GM19023 (cell line): ENCODE measurements at regions not wholly inside any gene's neighbourhood (a gene's known extent, or its start where the extent isn't known, plus 50 kb on each side); places are given as distances from the start of the nearest gene placed in this dataset.
A peak's percentile ranks its signal among the peaks of the same experiment; 100 is the strongest.

Experiments
- ATAC-seq: cut with Tn5 transposase; IDR thresholded peaks from one replicate; pipeline ENCODE4 v1.9.1; 2021; ENCODE audit warnings: mild to moderate bottlenecking, moderate library complexity; ENCODE audit not compliant: unreplicated experiment

- no peak for ATAC-seq
Observed at GRCh38 chr9:79001012-79001411, 570.8 kb upstream of the TLE4 start.

GRCh38 chr9:79003514-79003913 is 568.3 kb upstream of the TLE4 start:
- no peak for ATAC-seq

- ATAC-seq: no peak
Observed at GRCh38 chr9:79004032-79004431, 567.7 kb upstream of the TLE4 start.

GRCh38 chr9:79006546-79006945 is 565.2 kb upstream of the TLE4 start:
- ATAC-seq: no peak

- peak; percentile 85 for ATAC-seq
Observed at GRCh38 chr9:79007701-79008483, 563.9 kb upstream of the TLE4 start.

- ATAC-seq: no peak
Observed at GRCh38 chr9:79008916-79009315, 562.8 kb upstream of the TLE4 start.

- ATAC-seq: no peak
Observed at GRCh38 chr9:79011461-79011860, 560.3 kb upstream of the TLE4 start.

- ATAC-seq: no peak
Observed at GRCh38 chr9:79012561-79012960, 559.2 kb upstream of the TLE4 start.

- no peak for ATAC-seq
Observed at GRCh38 chr9:79013715-79014610, 557.8 kb upstream of the TLE4 start.

- no peak for ATAC-seq
Observed at GRCh38 chr9:79014929-79015699, 556.7 kb upstream of the TLE4 start.

GRCh38 chr9:79015951-79016350 is 555.8 kb upstream of the TLE4 start:
- no peak for ATAC-seq

GRCh38 chr9:79020276-79020675 is 551.5 kb upstream of the TLE4 start:
- no peak for ATAC-seq

GRCh38 chr9:79021084-79021483 is 550.7 kb upstream of the TLE4 start:
- ATAC-seq: no peak

GRCh38 chr9:79023134-79023580 is 548.6 kb upstream of the TLE4 start:
- ATAC-seq: no peak

GRCh38 chr9:79026316-79026715 is 545.4 kb upstream of the TLE4 start:
- ATAC-seq: peak; percentile 71

GRCh38 chr9:79028101-79028500 is 543.7 kb upstream of the TLE4 start:
- no peak for ATAC-seq

GRCh38 chr9:79034583-79034982 is 537.2 kb upstream of the TLE4 start:
- no peak for ATAC-seq

GRCh38 chr9:79037338-79037737 is 534.4 kb upstream of the TLE4 start:
- no peak for ATAC-seq

GRCh38 chr9:79040671-79041070 is 531.1 kb upstream of the TLE4 start:
- ATAC-seq: no peak

GRCh38 chr9:79041266-79041665 is 530.5 kb upstream of the TLE4 start:
- no peak for ATAC-seq

- ATAC-seq: no peak
Observed at GRCh38 chr9:79043916-79044315, 527.8 kb upstream of the TLE4 start.
